ENCODE measurements at regions not wholly inside any gene's neighbourhood (a gene's known extent, or its start where the extent isn't known, plus 50 kb on each side); places are given as distances from the start of the nearest gene placed in this dataset.

- Mint-ChIP-seq H3K27ac (no peak overlapping the region), H3K27me3 (no peaks in the 10 kb centered on the region), H3K4me1 (no peaks in the 10 kb centered on the region), H3K4me3 (no peak overlapping the region), H3K36me3 (ENCODE audit: low read depth) (no peaks in the 10 kb centered on the region), H3K9me3 (peaks cover 2% of the 10 kb centered on the region)
- intact Hi-C loops (cut with micrococcal nuclease) = loop anchor here (5.0 kb wide), 1 partner anchor 1720 kb away; no protein-coding TSS in a partner anchor
- ChIA-PET POLR2A (no interaction called here), CTCF (no interaction called here)
- TF ChIP-seq, protein P1, sequence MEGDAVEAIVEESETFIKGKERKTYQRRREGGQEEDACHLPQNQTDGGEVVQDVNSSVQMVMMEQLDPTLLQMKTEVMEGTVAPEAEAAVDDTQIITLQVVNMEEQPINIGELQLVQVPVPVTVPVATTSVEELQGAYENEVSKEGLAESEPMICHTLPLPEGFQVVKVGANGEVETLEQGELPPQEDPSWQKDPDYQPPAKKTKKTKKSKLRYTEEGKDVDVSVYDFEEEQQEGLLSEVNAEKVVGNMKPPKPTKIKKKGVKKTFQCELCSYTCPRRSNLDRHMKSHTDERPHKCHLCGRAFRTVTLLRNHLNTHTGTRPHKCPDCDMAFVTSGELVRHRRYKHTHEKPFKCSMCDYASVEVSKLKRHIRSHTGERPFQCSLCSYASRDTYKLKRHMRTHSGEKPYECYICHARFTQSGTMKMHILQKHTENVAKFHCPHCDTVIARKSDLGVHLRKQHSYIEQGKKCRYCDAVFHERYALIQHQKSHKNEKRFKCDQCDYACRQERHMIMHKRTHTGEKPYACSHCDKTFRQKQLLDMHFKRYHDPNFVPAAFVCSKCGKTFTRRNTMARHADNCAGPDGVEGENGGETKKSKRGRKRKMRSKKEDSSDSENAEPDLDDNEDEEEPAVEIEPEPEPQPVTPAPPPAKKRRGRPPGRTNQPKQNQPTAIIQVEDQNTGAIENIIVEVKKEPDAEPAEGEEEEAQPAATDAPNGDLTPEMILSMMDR (IDR thresholded peaks at IDR 0.05) = no peak
- DNase-seq (no peak), ATAC-seq (ENCODE audit: low read depth) (no peak)
Observed at GRCh38 chr6:121771937-121772720, 336.7 kb downstream of the GJA1 start.

DNA sequence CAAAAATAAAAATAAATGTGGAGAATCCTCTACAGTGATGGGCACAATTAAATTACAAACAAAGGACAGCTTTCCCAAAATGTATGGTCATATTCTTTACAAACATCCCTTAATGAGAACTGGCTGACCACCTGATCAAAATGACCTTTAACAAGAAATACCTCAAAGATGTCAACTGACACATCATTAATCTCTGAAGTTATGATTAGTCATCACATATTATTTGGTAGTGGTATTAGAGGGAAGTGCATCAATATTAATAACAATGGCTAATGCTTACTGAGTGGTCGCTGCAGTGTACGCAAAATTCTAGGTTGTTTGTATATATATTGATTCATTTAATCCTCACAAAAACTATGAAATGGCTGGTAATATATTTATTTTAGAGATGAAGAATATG lies 340.6 kb downstream of the GJA1 start:
- ChIA-PET POLR2A (no interaction called here), CTCF (no interaction called here)
- Mint-ChIP-seq H3K9me3 (peaks cover 3% of the 10 kb centered on the region), H3K4me1 (no peaks in the 10 kb centered on the region), H3K36me3 (ENCODE audit: low read depth) (no peaks in the 10 kb centered on the region), H3K4me3 (no peak overlapping the region), H3K27me3 (no peaks in the 10 kb centered on the region), H3K27ac (no peak overlapping the region)
- ATAC-seq (ENCODE audit: low read depth) (no peak), DNase-seq (no peak)
- TF ChIP-seq, protein P1 (IDR thresholded peaks at IDR 0.05) = no peak
- intact Hi-C loops (cut with micrococcal nuclease) = no loop called here

- intact Hi-C loops (cut with micrococcal nuclease) = no loop called here
- Mint-ChIP-seq H3K4me3 (no peak overlapping the region), H3K36me3 (ENCODE audit: low read depth) (no peaks in the 10 kb centered on the region), H3K27ac (no peak overlapping the region), H3K27me3 (no peaks in the 10 kb centered on the region), H3K4me1 (no peaks in the 10 kb centered on the region), H3K9me3 (peaks cover 3% of the 10 kb centered on the region)
- ChIA-PET POLR2A (no interaction called here), CTCF (no interaction called here)
- DNase-seq = no peak
- TF ChIP-seq, protein P1 (IDR thresholded peaks at IDR 0.05) = no peak
- no peak for ATAC-seq (ENCODE audit: low read depth)
Observed at GRCh38 chr6:121780325-121781321, 345.2 kb downstream of the GJA1 start.

GRCh38 chr6:121791396-121792315 lies 356.2 kb downstream of the GJA1 start:
- Mint-ChIP-seq H3K4me3 (no peak overlapping the region), H3K4me1 (no peaks in the 10 kb centered on the region), H3K36me3 (ENCODE audit: low read depth) (no peaks in the 10 kb centered on the region), H3K27ac (no peak overlapping the region), H3K27me3 (no peaks in the 10 kb centered on the region), H3K9me3 (peaks cover 3% of the 10 kb centered on the region)
- intact Hi-C loops (cut with micrococcal nuclease) = no loop called here
- ATAC-seq (ENCODE audit: low read depth) (no peak), DNase-seq (no peak)
- CTCF ChIA-PET = no interaction called here
- POLR2A ChIA-PET = no interaction called here
- TF ChIP-seq, protein P1 (IDR thresholded peaks at IDR 0.05) = no peak

All from activated B cell treated with CpG ODN at 0.5 μM for 24 hours (primary cell).